ENCODE measurements at regions not wholly inside any gene's neighbourhood (a gene's known extent, or its start where the extent isn't known, plus 50 kb on each side); places are given as distances from the start of the nearest gene placed in this dataset.

- CTCF ChIA-PET: no interaction called here
Observed at GRCh38 chr6:53418288-53418687, 69.5 kb upstream of the ELOVL5 start.

GRCh38 chr6:53417141-53417540, 68.4 kb upstream of the ELOVL5 start:
- BruUV-seq (replicated peaks): no TSS peak
- ChIA-PET RAD21 (ENCODE audit: low non-redundant PET in 1 of 2, low total read pairs in 2 of 2, uncharacterized antibody in 2 of 2, unreplicated experiment in 2 of 2) (no interaction called here), CTCF (no interaction called here)

More at GRCh38 chr6:53418288-53418687, 69.5 kb upstream of the ELOVL5 start:
- H3K9ac ChIP-seq (ENCODE audit: low read length): no peak overlapping the region
- ATAC-seq (no peak), DNase-seq (ENCODE audit: low read depth, low spot score) (no peak)
- no peak overlapping the region for H3K4me2 ChIP-seq (ENCODE audit: low read length)
- H3K4me1 ChIP-seq (ENCODE audit: control insufficient read depth in 1 of 2, insufficient read depth in 2 of 2, low read length in 2 of 2): no peaks in the 10 kb centered on the region
- H3K79me2 ChIP-seq (ENCODE audit: insufficient read depth, low read length): no peaks in the 10 kb centered on the region
- POLR2A ChIA-PET: no interaction called here
- H3K9me2 ChIP-seq (ENCODE audit: insufficient read depth): no peaks in the 10 kb centered on the region; the same call in 1 of the 2 replicates
- no peaks in the 10 kb centered on the region for H3K9me3 ChIP-seq (ENCODE audit: control insufficient read depth in 1 of 2, insufficient read depth in 1 of 2, low read depth in 1 of 2, low read length in 2 of 2)
- no peaks in the 10 kb centered on the region for H3K36me3 ChIP-seq (ENCODE audit: control insufficient read depth in 1 of 2, insufficient read depth in 2 of 2, low read length in 2 of 2)
- no TSS peak for BruUV-seq (replicated peaks)
- no peaks in the 10 kb centered on the region for H4K20me1 ChIP-seq (ENCODE audit: insufficient read depth)
- no peak for TF ChIP-seq CBX3 (IDR thresholded peaks at IDR 0.05; ENCODE audit: low read depth)
- no peak for TF ChIP-seq RAD21 (IDR thresholded peaks at IDR 0.05; ENCODE audit: low read depth)
- TF ChIP-seq ZFX (IDR thresholded peaks at IDR 0.05): no peak
- TF ChIP-seq ATF3 (IDR thresholded peaks at IDR 0.05): no peak
- no peak for TF ChIP-seq FOSL1 (IDR thresholded peaks at IDR 0.05; ENCODE audit: low read depth)
- TF ChIP-seq EZH2phosphoT487 (IDR thresholded peaks at IDR 0.05; ENCODE audit: borderline replicate concordance): no peak
- H3K27ac ChIP-seq (ENCODE audit: low read depth, low read length): no peak overlapping the region
- no peak overlapping the region for H2AFZ ChIP-seq (ENCODE audit: low read depth, low read length, poor library complexity, severe bottlenecking)
- H3K4me3 ChIP-seq (replicated peaks in 1 of 2; ENCODE audit: low read depth in 1 of 2, low read length in 2 of 2): no peak overlapping the region
- RAD21 ChIA-PET (ENCODE audit: low non-redundant PET in 1 of 2, low total read pairs in 2 of 2, uncharacterized antibody in 2 of 2, unreplicated experiment in 2 of 2): no interaction called here
- no peaks in the 10 kb centered on the region for H3K27me3 ChIP-seq (ENCODE audit: insufficient read depth, low read length)
- intact Hi-C loops (cut with micrococcal nuclease): no loop called here

More at GRCh38 chr6:53417141-53417540, 68.4 kb upstream of the ELOVL5 start:
- H3K79me2 ChIP-seq (ENCODE audit: insufficient read depth, low read length): no peaks in the 10 kb centered on the region
- no peaks in the 10 kb centered on the region for H3K9me3 ChIP-seq (ENCODE audit: control insufficient read depth in 1 of 2, insufficient read depth in 1 of 2, low read depth in 1 of 2, low read length in 2 of 2)
- no peak overlapping the region for H2AFZ ChIP-seq (ENCODE audit: low read depth, low read length, poor library complexity, severe bottlenecking)
- ATAC-seq (no peak), DNase-seq (ENCODE audit: low read depth, low spot score) (no peak)
- H3K9ac ChIP-seq (ENCODE audit: low read length): no peak overlapping the region
- no peaks in the 10 kb centered on the region for H3K36me3 ChIP-seq (ENCODE audit: control insufficient read depth in 1 of 2, insufficient read depth in 2 of 2, low read length in 2 of 2)
- no peaks in the 10 kb centered on the region for H4K20me1 ChIP-seq (ENCODE audit: insufficient read depth)
- H3K4me2 ChIP-seq (ENCODE audit: low read length): no peak overlapping the region
- TF ChIP-seq EGR1 (IDR thresholded peaks at IDR 0.05; ENCODE audit: low read depth) (no peak), CTCF (IDR thresholded peaks at IDR 0.05 in 2 of 3, conservative IDR thresholded peaks at IDR 0.05 in 1 of 3; ENCODE audit: borderline replicate concordance in 1 of 3, insufficient read depth in 1 of 3, low read depth in 2 of 3, low read length in 2 of 3) (peak in 2 of 3 experiments; percentile 11 to 23; a peak in 1 of 6 replicates), CBX3 (IDR thresholded peaks at IDR 0.05; ENCODE audit: low read depth) (no peak), MAX (IDR thresholded peaks at IDR 0.05) (no peak), SIN3A (IDR thresholded peaks at IDR 0.05; ENCODE audit: low read depth) (no peak)
- no peak overlapping the region for H3K4me3 ChIP-seq (replicated peaks in 1 of 2; ENCODE audit: low read depth in 1 of 2, low read length in 2 of 2)
- intact Hi-C loops (cut with micrococcal nuclease): no loop called here
- no peaks in the 10 kb centered on the region for H3K4me1 ChIP-seq (ENCODE audit: control insufficient read depth in 1 of 2, insufficient read depth in 2 of 2, low read length in 2 of 2)
- H3K27ac ChIP-seq (ENCODE audit: low read depth, low read length): no peak overlapping the region
- POLR2A ChIA-PET: no interaction called here
- no peaks in the 10 kb centered on the region; the same call in 1 of the 2 replicates for H3K9me2 ChIP-seq (ENCODE audit: insufficient read depth)
- no peaks in the 10 kb centered on the region for H3K27me3 ChIP-seq (ENCODE audit: insufficient read depth, low read length)

All from HCT116 (cell line).